OCI-LY3 (cell line): ENCODE measurements at regions not wholly inside any gene's neighbourhood (a gene's known extent, or its start where the extent isn't known, plus 50 kb on each side); places are given as distances from the start of the nearest gene placed in this dataset.
A peak's percentile ranks its signal among the peaks of the same experiment; 100 is the strongest.

Experiments used
- H2AFZ ChIP-seq: fragments of 200-600, 300-600 bp; shearing (Covaris generic); 2 replicates; pipeline ENCODE4 v1.6.0; 2014; ENCODE audit warnings: antibody characterized with exemption, low read depth, low read length
- H3K27ac ChIP-seq: fragments of 200-600, 300-600 bp; sonication (generic); 2 replicates; pipeline ENCODE4 v1.5.1; 2014; ENCODE audit warnings: mild to moderate bottlenecking, low read length, moderate library complexity, mixed read lengths
- H3K27me3 ChIP-seq: fragments of 200-600, 300-600 bp; sonication (generic); 2 replicates; pipeline ENCODE4 v1.6.1; 2014; ENCODE audit warnings: low read depth, low read length, mixed read lengths
- H3K36me3 ChIP-seq: fragments of 200-600, 300-600 bp; sonication (generic); replicated peaks from 2 replicates; pipeline ENCODE3; 2014; ENCODE audit warnings: low read depth, low read length, mixed read lengths
- H3K4me1 ChIP-seq: fragments of 300-600, 200-600 bp; sonication (generic); 2 replicates; pipeline ENCODE4 v1.6.1; 2014; ENCODE audit warnings: low read length, mixed read lengths
- H3K4me2 ChIP-seq: fragments of 200-600, 300-600 bp; sonication (generic); 2 replicates; pipeline ENCODE4 v1.6.1; 2014; ENCODE audit warnings: low read length, mixed read lengths
- H3K4me3 ChIP-seq: fragments of 300-600, 200-600 bp; sonication (generic); 2 replicates; pipeline ENCODE4 v1.5.1; 2014; ENCODE audit warnings: antibody characterized with exemption, mild to moderate bottlenecking, low read length, moderate library complexity
- H3K79me2 ChIP-seq: fragments of 300-600, 200-600 bp; shearing (Covaris generic); 2 replicates; pipeline ENCODE4 v1.6.1; 2014; ENCODE audit warnings: mild to moderate bottlenecking, low read length, mixed read lengths
- H3K9ac ChIP-seq: fragments of 300-600, 200-600 bp; shearing (Covaris generic); 2 replicates; pipeline ENCODE4 v1.6.0; 2014; ENCODE audit warnings: mild to moderate bottlenecking, low read length, moderate library complexity
- H3K9me3 ChIP-seq: fragments of 200-600, 300-600 bp; shearing (Covaris generic); 2 replicates; pipeline ENCODE4 v1.6.1; 2014; ENCODE audit warnings: low read length, mixed read lengths; ENCODE audit not compliant: insufficient read depth
- H4K20me1 ChIP-seq: fragments of 200-600, 300-600 bp; sonication (generic); 2 replicates; pipeline ENCODE4 v1.6.1; 2016; ENCODE audit warnings: low read length, mixed read lengths; ENCODE audit not compliant: insufficient read depth
- EZH2phosphoT487 ChIP-seq: fragments of 200-600 bp; shearing (Covaris generic); IDR thresholded peaks from 2 replicates; pipeline ENCODE4 v1.6.1; 2018; ENCODE audit warnings: antibody characterized with exemption, mixed run types, low read depth
- TF ChIP-seq, protein P1 (sequence below): fragments of 200-600, 300-600 bp; sonication (generic); IDR thresholded peaks from 2 replicates; pipeline ENCODE4 v1.5.1; 2014; ENCODE audit warnings: antibody characterized with exemption, low read length, low read depth

DNA sequence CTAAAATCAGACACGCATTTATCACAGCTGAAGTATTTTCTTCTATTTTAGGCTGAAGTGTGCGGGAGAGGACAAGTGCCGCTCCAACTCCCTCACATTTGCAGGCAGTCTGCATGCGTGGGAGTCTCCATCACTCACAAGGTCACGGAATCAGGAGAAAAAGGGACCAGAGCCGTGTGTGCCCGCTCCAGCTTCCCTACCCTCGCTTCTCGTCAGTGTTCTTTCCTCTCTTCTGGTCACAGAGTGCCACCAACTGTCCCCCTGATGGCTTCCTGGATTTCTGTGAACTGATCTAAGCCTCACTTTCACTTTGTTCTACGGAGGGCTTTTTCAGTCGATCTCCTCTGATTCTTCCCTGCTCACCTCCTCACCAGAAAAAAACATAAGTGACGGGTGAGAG, 407.4 kb upstream of the AADAT start:
- TF ChIP-seq EZH2phosphoT487: no peak
- TF ChIP-seq, protein P1, sequence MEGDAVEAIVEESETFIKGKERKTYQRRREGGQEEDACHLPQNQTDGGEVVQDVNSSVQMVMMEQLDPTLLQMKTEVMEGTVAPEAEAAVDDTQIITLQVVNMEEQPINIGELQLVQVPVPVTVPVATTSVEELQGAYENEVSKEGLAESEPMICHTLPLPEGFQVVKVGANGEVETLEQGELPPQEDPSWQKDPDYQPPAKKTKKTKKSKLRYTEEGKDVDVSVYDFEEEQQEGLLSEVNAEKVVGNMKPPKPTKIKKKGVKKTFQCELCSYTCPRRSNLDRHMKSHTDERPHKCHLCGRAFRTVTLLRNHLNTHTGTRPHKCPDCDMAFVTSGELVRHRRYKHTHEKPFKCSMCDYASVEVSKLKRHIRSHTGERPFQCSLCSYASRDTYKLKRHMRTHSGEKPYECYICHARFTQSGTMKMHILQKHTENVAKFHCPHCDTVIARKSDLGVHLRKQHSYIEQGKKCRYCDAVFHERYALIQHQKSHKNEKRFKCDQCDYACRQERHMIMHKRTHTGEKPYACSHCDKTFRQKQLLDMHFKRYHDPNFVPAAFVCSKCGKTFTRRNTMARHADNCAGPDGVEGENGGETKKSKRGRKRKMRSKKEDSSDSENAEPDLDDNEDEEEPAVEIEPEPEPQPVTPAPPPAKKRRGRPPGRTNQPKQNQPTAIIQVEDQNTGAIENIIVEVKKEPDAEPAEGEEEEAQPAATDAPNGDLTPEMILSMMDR: no peak
- Histone ChIP-seq H3K27ac (no peak overlapping the region), H2AFZ (no peak overlapping the region), H3K36me3 (no peaks in the 10 kb centered on the region), H3K4me2 (no peak overlapping the region), H3K9me3 (no peaks in the 10 kb centered on the region; the same call in 1 of the 2 replicates), H3K27me3 (no peaks in the 10 kb centered on the region), H3K4me3 (no peak overlapping the region), H3K79me2 (no peaks in the 10 kb centered on the region), H4K20me1 (no peaks in the 10 kb centered on the region), H3K4me1 (no peaks in the 10 kb centered on the region), H3K9ac (no peak overlapping the region)

GRCh38 chr4:170491981-170492380, 402.2 kb upstream of the AADAT start:
- H3K4me3 ChIP-seq: no peak overlapping the region
- H3K4me2 ChIP-seq: no peak overlapping the region
- H3K9me3 ChIP-seq: no peaks in the 10 kb centered on the region; the same call in 1 of the 2 replicates
- H3K36me3 ChIP-seq: no peaks in the 10 kb centered on the region
- H3K4me1 ChIP-seq: no peaks in the 10 kb centered on the region
- no peak overlapping the region for H3K9ac ChIP-seq
- H3K27ac ChIP-seq: no peak overlapping the region
- H3K79me2 ChIP-seq: no peaks in the 10 kb centered on the region
- H2AFZ ChIP-seq: no peak overlapping the region
- TF ChIP-seq, protein P1: no peak
- no peak for TF ChIP-seq EZH2phosphoT487
- no peaks in the 10 kb centered on the region for H4K20me1 ChIP-seq
- no peaks in the 10 kb centered on the region for H3K27me3 ChIP-seq

DNA sequence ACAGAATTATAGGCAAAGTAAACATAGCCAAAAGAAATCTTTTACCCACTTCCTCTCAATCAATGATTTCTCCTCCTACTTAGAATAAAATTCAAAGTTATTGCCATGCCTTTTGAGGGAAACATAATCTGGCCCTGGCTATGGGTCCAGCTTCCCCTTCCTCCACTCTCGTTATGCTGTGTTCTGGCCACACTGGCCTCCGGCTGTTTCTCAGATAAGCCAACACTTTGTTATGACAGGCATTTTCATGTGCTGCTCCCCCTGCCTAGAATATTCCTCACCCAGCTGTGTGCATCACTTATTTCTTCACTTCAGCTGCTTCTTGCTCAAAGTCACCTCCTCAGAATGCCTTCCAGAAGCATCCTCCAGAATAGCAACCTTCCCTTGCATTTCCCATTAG, 386.6 kb upstream of the AADAT start:
- TF ChIP-seq EZH2phosphoT487: no peak
- TF ChIP-seq, protein P1: no peak
- H3K4me2 ChIP-seq: no peak overlapping the region
- H3K27ac ChIP-seq: no peak overlapping the region
- no peaks in the 10 kb centered on the region for H3K79me2 ChIP-seq
- no peaks in the 10 kb centered on the region for H3K9me3 ChIP-seq
- H3K27me3 ChIP-seq: no peaks in the 10 kb centered on the region
- H2AFZ ChIP-seq: peak overlapping the region; percentile 57
- no peak overlapping the region for H3K4me3 ChIP-seq
- no peaks in the 10 kb centered on the region for H3K4me1 ChIP-seq
- H3K9ac ChIP-seq: no peak overlapping the region
- no peaks in the 10 kb centered on the region for H3K36me3 ChIP-seq
- H4K20me1 ChIP-seq: no peaks in the 10 kb centered on the region

GRCh38 chr4:170465429-170465828, 375.7 kb upstream of the AADAT start:
- H3K4me2 ChIP-seq: no peak overlapping the region
- no peak overlapping the region for H3K9ac ChIP-seq
- H3K4me3 ChIP-seq: no peak overlapping the region
- no peak overlapping the region for H2AFZ ChIP-seq
- H3K36me3 ChIP-seq: no peaks in the 10 kb centered on the region
- H3K79me2 ChIP-seq: no peaks in the 10 kb centered on the region
- no peaks in the 10 kb centered on the region for H4K20me1 ChIP-seq
- H3K4me1 ChIP-seq: no peaks in the 10 kb centered on the region
- H3K27me3 ChIP-seq: no peaks in the 10 kb centered on the region
- TF ChIP-seq, protein P1: no peak
- H3K9me3 ChIP-seq: no peaks in the 10 kb centered on the region
- H3K27ac ChIP-seq: no peak overlapping the region
